VCaP (cell line): ENCODE measurements at regions not wholly inside any gene's neighbourhood (a gene's known extent, or its start where the extent isn't known, plus 50 kb on each side); places are given as distances from the start of the nearest gene placed in this dataset.
"Not testable (repeated sequence)": the region's sequence is repeated elsewhere in the genome, so short reads cannot be mapped to it uniquely, and the experiment has no call there.

Source experiments
- H3K27ac ChIP-seq: fragments of 450-650 bp; 2 replicates; pipeline ENCODE4 v1.5.1; 2017
- TF ChIP-seq, protein P1 (sequence below): fragments of 450-650 bp; conservative IDR thresholded peaks from 2 replicates; pipeline ENCODE4 v1.5.1; 2017; ENCODE audit warnings: mild to moderate bottlenecking, moderate library complexity

DNA sequence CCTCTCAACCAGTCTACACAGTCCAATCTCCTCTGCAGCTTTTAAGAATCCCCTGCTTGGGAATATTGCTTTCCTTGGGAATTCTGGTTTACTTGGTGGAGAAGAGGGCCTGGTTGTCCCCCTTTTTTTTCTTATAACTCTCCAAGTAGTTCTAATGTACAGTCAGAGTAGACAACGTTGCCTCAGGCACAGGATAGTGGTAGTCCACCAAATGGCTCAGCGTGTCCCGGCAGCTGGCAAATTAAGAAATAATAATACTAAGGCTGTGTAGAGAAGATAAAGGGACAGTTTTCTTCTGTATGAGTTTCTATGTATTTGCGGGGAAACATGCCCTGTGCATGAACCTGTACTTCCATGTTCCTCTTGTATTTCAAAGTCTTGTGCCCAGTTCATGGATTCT is 145.7 kb upstream of the RREB1 start:
- H3K27ac ChIP-seq: no peak overlapping the region
- TF ChIP-seq, protein P1, sequence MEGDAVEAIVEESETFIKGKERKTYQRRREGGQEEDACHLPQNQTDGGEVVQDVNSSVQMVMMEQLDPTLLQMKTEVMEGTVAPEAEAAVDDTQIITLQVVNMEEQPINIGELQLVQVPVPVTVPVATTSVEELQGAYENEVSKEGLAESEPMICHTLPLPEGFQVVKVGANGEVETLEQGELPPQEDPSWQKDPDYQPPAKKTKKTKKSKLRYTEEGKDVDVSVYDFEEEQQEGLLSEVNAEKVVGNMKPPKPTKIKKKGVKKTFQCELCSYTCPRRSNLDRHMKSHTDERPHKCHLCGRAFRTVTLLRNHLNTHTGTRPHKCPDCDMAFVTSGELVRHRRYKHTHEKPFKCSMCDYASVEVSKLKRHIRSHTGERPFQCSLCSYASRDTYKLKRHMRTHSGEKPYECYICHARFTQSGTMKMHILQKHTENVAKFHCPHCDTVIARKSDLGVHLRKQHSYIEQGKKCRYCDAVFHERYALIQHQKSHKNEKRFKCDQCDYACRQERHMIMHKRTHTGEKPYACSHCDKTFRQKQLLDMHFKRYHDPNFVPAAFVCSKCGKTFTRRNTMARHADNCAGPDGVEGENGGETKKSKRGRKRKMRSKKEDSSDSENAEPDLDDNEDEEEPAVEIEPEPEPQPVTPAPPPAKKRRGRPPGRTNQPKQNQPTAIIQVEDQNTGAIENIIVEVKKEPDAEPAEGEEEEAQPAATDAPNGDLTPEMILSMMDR: no peak

DNA sequence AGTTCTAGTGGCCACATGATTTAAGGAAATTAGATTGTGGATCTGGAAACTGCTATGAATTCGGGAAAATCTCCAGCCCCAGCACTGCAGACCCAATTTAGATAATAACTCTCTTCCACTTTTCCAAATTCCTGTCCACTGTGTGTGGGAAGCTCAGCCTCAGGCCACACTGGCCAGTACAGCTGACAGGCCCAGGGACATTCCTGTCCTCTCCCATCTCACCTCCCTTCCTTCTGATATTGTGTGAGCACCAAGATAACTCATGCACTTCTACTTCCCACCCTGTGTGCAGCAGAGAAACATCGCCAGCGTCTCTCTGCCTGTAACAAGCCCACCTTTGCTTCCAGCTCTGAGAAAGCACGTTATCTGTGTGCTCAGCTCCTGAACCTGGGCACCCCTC is 145.1 kb upstream of the RREB1 start:
- TF ChIP-seq, protein P1: no peak
- H3K27ac ChIP-seq: no peak overlapping the region

DNA sequence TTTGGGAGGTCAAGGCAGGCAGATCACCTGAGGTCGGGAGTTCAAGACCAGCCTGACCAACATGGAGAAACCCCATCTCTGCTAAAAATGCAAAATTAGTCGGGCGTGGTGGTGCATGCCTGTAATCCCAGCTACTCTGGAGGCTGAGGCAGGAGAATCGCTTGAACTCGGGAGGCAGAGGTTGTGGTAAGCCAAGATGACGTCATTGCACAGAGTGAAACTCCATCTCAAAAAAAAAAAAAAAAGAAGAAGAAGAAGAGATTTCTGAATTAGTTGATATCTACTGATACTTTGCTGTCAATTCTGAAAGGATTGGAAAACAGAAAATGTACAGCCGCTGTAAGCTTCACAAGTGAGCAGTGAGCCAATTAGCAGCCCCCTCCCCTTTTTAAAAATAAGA is 144.4 kb upstream of the RREB1 start:
- not testable (repeated sequence) for H3K27ac ChIP-seq

DNA sequence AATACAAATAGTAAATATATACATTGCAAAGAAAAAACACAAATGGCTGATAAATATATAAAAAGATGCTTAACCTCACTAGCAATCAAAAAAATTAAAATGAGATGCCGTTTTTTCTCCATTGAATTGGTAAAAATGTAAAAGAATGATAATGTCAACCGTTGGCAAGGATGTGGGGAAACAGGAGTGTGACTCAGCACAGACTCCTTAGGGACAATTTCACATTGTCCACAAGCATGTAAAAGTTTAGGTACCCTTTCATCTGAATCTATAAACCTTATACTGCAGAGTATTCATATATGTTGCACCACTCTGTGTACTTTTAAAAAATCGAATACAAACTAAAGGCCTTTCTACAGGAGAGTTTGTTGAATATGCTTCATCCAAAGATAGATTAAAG is 143.1 kb upstream of the RREB1 start:
- TF ChIP-seq, protein P1: no peak
- H3K27ac ChIP-seq: no peak overlapping the region

DNA sequence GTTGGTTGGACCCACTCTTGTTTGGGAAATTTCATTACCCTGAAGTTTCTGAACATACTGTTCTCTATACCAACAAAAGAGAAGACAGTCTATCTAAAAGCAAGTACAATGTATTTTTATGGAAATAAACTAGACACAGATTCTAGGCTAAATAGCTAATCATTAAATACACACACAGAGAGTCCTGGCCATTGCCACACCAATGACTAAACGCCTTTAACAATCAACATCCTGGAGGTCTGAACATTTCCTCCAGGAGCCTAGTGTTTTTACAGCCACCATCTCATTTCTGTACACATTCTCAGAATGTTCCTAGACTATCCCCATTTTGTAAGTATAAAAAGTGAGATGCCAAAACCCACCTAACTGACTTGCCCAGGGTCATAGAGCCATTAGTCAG is 141.6 kb upstream of the RREB1 start:
- TF ChIP-seq, protein P1: no peak
- no peak overlapping the region for H3K27ac ChIP-seq

DNA sequence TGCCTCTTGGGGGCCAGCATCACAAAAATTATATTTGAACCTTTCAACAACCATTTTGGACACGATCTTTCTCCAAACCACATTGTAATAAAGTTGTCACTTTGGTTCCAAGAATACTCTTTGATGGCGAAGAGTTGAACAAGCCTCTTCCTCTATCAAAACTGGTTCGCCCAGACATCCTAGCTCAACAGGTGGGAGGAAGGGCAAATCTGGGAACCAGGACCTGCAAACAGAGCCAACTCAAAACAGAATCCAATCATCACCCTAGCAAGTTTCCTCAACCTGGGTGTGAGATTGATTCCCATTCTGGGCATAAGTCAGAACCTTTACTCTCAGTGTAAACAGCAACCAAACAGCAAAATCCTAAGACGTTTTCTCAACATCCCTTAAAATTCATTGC is 141.2 kb upstream of the RREB1 start:
- TF ChIP-seq, protein P1: no peak
- no peak overlapping the region for H3K27ac ChIP-seq

DNA sequence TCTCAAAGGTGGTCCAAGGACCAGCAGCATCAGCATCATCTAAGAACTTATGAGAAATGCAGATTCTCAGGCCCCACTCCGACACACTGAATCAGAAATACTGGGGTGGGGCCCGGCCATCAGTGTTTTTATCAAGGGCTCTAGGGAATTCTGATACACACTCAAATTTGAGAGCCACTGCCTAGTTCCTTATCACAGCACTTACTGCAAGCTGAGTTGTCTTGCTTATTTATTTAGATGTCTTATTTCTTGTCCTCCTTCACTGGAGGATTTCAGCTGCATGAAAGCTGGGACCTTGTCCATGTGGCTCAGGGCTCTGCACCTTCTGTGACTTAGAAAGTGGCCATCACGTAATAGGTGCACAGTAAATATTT is 139.4 kb upstream of the RREB1 start:
- TF ChIP-seq, protein P1: no peak
- no peak overlapping the region for H3K27ac ChIP-seq

DNA sequence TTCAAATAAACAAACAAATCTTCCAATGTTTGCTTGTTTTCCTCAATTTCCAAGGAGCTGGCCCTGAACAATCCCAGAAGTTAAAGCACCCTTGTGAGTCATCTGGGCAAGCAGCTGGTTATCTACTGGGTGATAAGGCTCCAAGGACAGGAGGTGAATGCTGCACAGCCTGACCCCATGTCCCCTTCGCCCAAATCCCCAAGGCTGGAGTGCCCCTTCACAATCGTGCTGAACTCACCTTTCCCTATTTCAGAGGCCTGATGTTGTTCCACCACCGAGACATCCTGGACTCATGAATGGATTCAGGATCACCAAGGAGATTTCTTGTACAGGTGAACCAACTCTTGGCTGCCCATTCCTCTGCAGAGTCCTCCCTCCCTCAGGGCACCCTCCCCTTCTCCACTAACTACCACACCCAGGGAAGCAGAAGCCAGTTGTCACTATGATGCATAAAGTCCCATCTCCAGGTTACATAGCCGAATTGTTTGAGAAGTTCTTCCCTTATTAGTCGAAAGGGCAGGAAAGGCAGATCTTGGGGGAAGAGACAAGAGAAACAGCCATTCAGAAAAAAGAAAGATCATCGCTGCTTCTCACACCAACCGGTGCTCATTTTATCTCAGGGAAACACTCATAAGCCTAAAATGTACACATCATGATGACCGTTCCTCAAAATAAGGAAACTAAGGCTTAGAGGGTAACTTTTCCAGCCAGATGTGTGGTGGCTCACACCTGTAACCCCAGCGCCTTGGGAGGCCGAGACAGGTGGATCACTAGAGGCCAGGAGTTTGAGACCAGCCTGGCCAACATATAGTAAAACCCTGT is 138.8 kb upstream of the RREB1 start:
- TF ChIP-seq, protein P1: no peak
- no peak overlapping the region for H3K27ac ChIP-seq
